H9 (cell line): ENCODE measurements at regions not wholly inside any gene's neighbourhood (a gene's known extent, or its start where the extent isn't known, plus 50 kb on each side); places are given as distances from the start of the nearest gene placed in this dataset.

ENCODE experiments used
- DNase-seq: peaks from one replicate; pipeline ENCODE4 v3.0.0-alpha.2; 2017
- H2AFZ ChIP-seq: one replicate; pipeline ENCODE4 v1.6.1; 2013; ENCODE audit warnings: mild to moderate bottlenecking, low read length, control low read depth, moderate library complexity
- H2AK5ac ChIP-seq: 2 replicates; pipeline ENCODE4 v1.6.1; 2013; ENCODE audit warnings: low read length, control low read depth, mixed read lengths; ENCODE audit not compliant: insufficient read length
- H2BK120ac ChIP-seq: one replicate; pipeline ENCODE4 v1.6.1; 2013; ENCODE audit warnings: low read depth, mild to moderate bottlenecking, low read length, control low read depth, inconsistent platforms; ENCODE audit not compliant: poor library complexity, severe bottlenecking
- H2BK12ac ChIP-seq: 2 replicates; pipeline ENCODE4 v1.6.1; 2013; ENCODE audit warnings: low read length, control low read depth, mixed read lengths, low read depth; ENCODE audit not compliant: insufficient read length
- H2BK15ac ChIP-seq: 2 replicates; pipeline ENCODE4 v1.6.1; 2013; ENCODE audit warnings: low read depth, low read length, control low read depth
- H2BK20ac ChIP-seq: one replicate; pipeline ENCODE4 v1.6.1; 2013; ENCODE audit warnings: low read depth, mild to moderate bottlenecking, low read length, control low read depth, inconsistent platforms; ENCODE audit not compliant: poor library complexity, severe bottlenecking
- H2BK5ac ChIP-seq: 2 replicates; pipeline ENCODE4 v1.6.1; 2013; ENCODE audit warnings: low read length, control low read depth, mixed read lengths; ENCODE audit not compliant: insufficient read length
- H3K14ac ChIP-seq: 2 replicates; pipeline ENCODE4 v1.6.1; 2013; ENCODE audit warnings: low read length, control low read depth; ENCODE audit not compliant: insufficient read depth
- H3K18ac ChIP-seq: 2 replicates; pipeline ENCODE4 v1.6.1; 2013; ENCODE audit warnings: low read depth, mild to moderate bottlenecking, mixed read lengths, low read length, control low read depth; ENCODE audit not compliant: insufficient read length
- H3K23ac ChIP-seq: 2 replicates; pipeline ENCODE4 v1.6.1; 2013; ENCODE audit warnings: low read length, control low read depth, mixed read lengths, low read depth; ENCODE audit not compliant: insufficient read length
- H3K23me2 ChIP-seq: 2 replicates; pipeline ENCODE4 v1.6.1; 2013; ENCODE audit warnings: low read depth, mild to moderate bottlenecking, mixed read lengths, low read length, control low read depth; ENCODE audit not compliant: insufficient read length, poor library complexity, severe bottlenecking
- H3K27ac ChIP-seq: 2 replicates; pipeline ENCODE4 v1.5.1; 2013; ENCODE audit warnings: low read length, control low read depth, mixed read lengths, low read depth; ENCODE audit not compliant: insufficient read length
- H3K27me3 ChIP-seq: 2 replicates; pipeline ENCODE4 v1.6.1; 2013; ENCODE audit warnings: low read length, control low read depth, inconsistent platforms; ENCODE audit not compliant: insufficient read depth
- H3K4ac ChIP-seq: 2 replicates; pipeline ENCODE4 v1.6.1; 2013; ENCODE audit warnings: low read depth, mild to moderate bottlenecking, control low read depth, inconsistent platforms, low read length, moderate library complexity
- H3K4me1 ChIP-seq: 2 replicates; pipeline ENCODE4 v1.6.1; 2013; ENCODE audit warnings: low read length, control low read depth, inconsistent platforms; ENCODE audit not compliant: insufficient read depth
- H3K4me2 ChIP-seq: 2 replicates; pipeline ENCODE4 v1.6.1; 2013; ENCODE audit warnings: low read length, control low read depth, mixed read lengths; ENCODE audit not compliant: insufficient read length, insufficient read depth
- H3K56ac ChIP-seq: 2 replicates; pipeline ENCODE4 v1.6.1; 2013; ENCODE audit warnings: low read depth, mild to moderate bottlenecking, mixed read lengths, low read length, control low read depth; ENCODE audit not compliant: insufficient read length
- H3K79me1 ChIP-seq: 2 replicates; pipeline ENCODE4 v1.6.1; 2013; ENCODE audit warnings: low read depth, mild to moderate bottlenecking, moderate library complexity, low read length, control low read depth, inconsistent platforms; ENCODE audit not compliant: insufficient read depth, poor library complexity, severe bottlenecking
- H3K79me2 ChIP-seq: 2 replicates; pipeline ENCODE4 v1.6.1; 2013; ENCODE audit warnings: low read length, control low read depth, inconsistent platforms; ENCODE audit not compliant: insufficient read depth
- H3K9ac ChIP-seq: 2 replicates; pipeline ENCODE4 v1.6.1; 2013; ENCODE audit warnings: low read length, control low read depth, mixed read lengths; ENCODE audit not compliant: insufficient read length; ENCODE audit errors: extremely low read depth
- H3K9me3 ChIP-seq: one replicate; pipeline ENCODE4 v1.6.1; 2013; ENCODE audit warnings: low read depth, low read length, inconsistent platforms; ENCODE audit not compliant: control insufficient read depth
- H3T11ph ChIP-seq: one replicate; pipeline ENCODE4 v1.6.1; 2013; ENCODE audit warnings: mild to moderate bottlenecking, low read length, control low read depth, inconsistent platforms
- H4K20me1 ChIP-seq: one replicate; pipeline ENCODE4 v1.6.1; 2013; ENCODE audit not compliant: control insufficient read depth, insufficient read length, insufficient read depth
- H4K5ac ChIP-seq: 2 replicates; pipeline ENCODE4 v1.6.1; 2013; ENCODE audit warnings: low read depth, mild to moderate bottlenecking, mixed read lengths, low read length, control low read depth; ENCODE audit not compliant: insufficient read length
- H4K8ac ChIP-seq: replicated peaks from 2 replicates; pipeline ENCODE4 v1.6.1; 2013; ENCODE audit warnings: low read length, control low read depth, mixed read lengths, low read depth; ENCODE audit not compliant: insufficient read length
- H4K91ac ChIP-seq: 2 replicates; pipeline ENCODE4 v1.6.1; 2013; ENCODE audit warnings: low read depth, mild to moderate bottlenecking, moderate library complexity, mixed read lengths, low read length, control low read depth; ENCODE audit not compliant: insufficient read length
- H3K27ac Mint-ChIP-seq, 3 experiments: 2 replicates in 2 of 3; 3 replicates in 1 of 3; pipeline ENCODE4 v1.8.0; 2020 to 2021; ENCODE audit warnings: mixed read lengths in 3 of 3, mild to moderate bottlenecking in 1 of 3, moderate library complexity in 1 of 3
- H3K27me3 Mint-ChIP-seq: 2 replicates; pipeline ENCODE4 v1.8.0; 2021; ENCODE audit warnings: low read depth, mild to moderate bottlenecking, moderate library complexity, mixed read lengths
- H3K36me3 Mint-ChIP-seq, 3 experiments: 2 replicates in 2 of 3; 3 replicates in 1 of 3; pipeline ENCODE4 v1.8.0; 2020 to 2021; ENCODE audit warnings: low read depth in 3 of 3, mixed read lengths in 3 of 3; ENCODE audit not compliant: insufficient read depth in 1 of 3
- H3K4me1 Mint-ChIP-seq, 2 experiments: 2 replicates each; pipeline ENCODE4 v1.8.0; 2020; ENCODE audit warnings: mixed read lengths in 2 of 2
- H3K4me3 Mint-ChIP-seq, 2 experiments: 2 replicates in 1 of 2; 3 replicates in 1 of 2; pipeline ENCODE4 v1.8.0; 2020 to 2021; ENCODE audit warnings: mild to moderate bottlenecking in 2 of 2, mixed read lengths in 2 of 2, moderate library complexity in 1 of 2
- H3K9me3 Mint-ChIP-seq, 2 experiments: 2 replicates in 1 of 2; 3 replicates in 1 of 2; pipeline ENCODE4 v1.8.0; 2020; ENCODE audit warnings: mild to moderate bottlenecking in 2 of 2, mixed read lengths in 2 of 2, moderate library complexity in 1 of 2
- CTCF ChIP-seq: fragments of 200-600 bp; sonication (generic); conservative IDR thresholded peaks from 3 replicates; pipeline ENCODE4 v1.8.0; 2021; ENCODE audit warnings: antibody characterized with exemption, mild to moderate bottlenecking
- WGBS: extraction: QIAGEN DNeasy Blood & Tissue Kit; methylation state at CpG from one replicate; pipeline ENCODE4 v1.1.7; 2013; ENCODE audit warnings: missing lambda C conversion rate, low lambda C conversion rate, mixed read lengths; ENCODE audit not compliant: insufficient read length; ENCODE audit errors: extremely low coverage; 5-methylcytosine and 5-hydroxymethylcytosine counted together

- H4K91ac ChIP-seq: no peak overlapping the region
- no peak overlapping the region for H2BK120ac ChIP-seq
- H3K23ac ChIP-seq: no peak overlapping the region
- H3K4me1 Mint-ChIP-seq: peaks cover 5 to 9% of the 10 kb centered on the region in 2 experiments; a peak in 3 of 4 replicates
- H3K36me3 Mint-ChIP-seq: no peaks in the 10 kb centered on the region; a peak in 2 of 7 replicates
- no peak overlapping the region for H4K8ac ChIP-seq
- H2AK5ac ChIP-seq: no peak overlapping the region
- H3K27me3 ChIP-seq: no peaks in the 10 kb centered on the region
- no peak overlapping the region for H3K4me3 Mint-ChIP-seq
- no peaks in the 10 kb centered on the region for H3K23me2 ChIP-seq
- no peak overlapping the region for H2BK5ac ChIP-seq
- H3K27ac Mint-ChIP-seq: peak overlapping the region in 2 of 3 experiments; percentile 52 to 79; a peak in 3 of 7 replicates
- no peak overlapping the region for H3K4ac ChIP-seq
- TF ChIP-seq CTCF: no peak
- H2BK20ac ChIP-seq: no peak overlapping the region
- no peak overlapping the region for H3K9ac ChIP-seq
- no peak overlapping the region for H2BK12ac ChIP-seq
- H4K20me1 ChIP-seq: no peaks in the 10 kb centered on the region
- H3K56ac ChIP-seq: no peak overlapping the region
- H3K14ac ChIP-seq: no peak overlapping the region
- no peak overlapping the region for H2AFZ ChIP-seq
- DNase-seq: no peak
- no peaks in the 10 kb centered on the region for H3K27me3 Mint-ChIP-seq
- H3K4me1 ChIP-seq: no peaks in the 10 kb centered on the region; the same call in 1 of the 2 replicates
- WGBS: no CpG with 5 or more reads among the region's 5 CpGs
- H4K5ac ChIP-seq: no peak overlapping the region
- no peak overlapping the region for H3K4me2 ChIP-seq
- H3K79me1 ChIP-seq: no peaks in the 10 kb centered on the region
- H3K27ac ChIP-seq: no peak overlapping the region
- H3K18ac ChIP-seq: no peak overlapping the region
- H3K9me3 Mint-ChIP-seq: peaks cover 0 to under 1% of the 10 kb centered on the region in 2 experiments; a peak in 2 of 5 replicates
- H2BK15ac ChIP-seq: no peak overlapping the region
- no peaks in the 10 kb centered on the region for H3K79me2 ChIP-seq
- no peaks in the 10 kb centered on the region for H3K9me3 ChIP-seq
- H3T11ph ChIP-seq: no peak overlapping the region
Measured at GRCh38 chr6:76803038-76803580, 660.2 kb downstream of the HTR1B start.
